Breast epithelium (tissue), 4 donors: ENCODE measurements at regions not wholly inside any gene's neighbourhood (a gene's known extent, or its start where the extent isn't known, plus 50 kb on each side); places are given as distances from the start of the nearest gene placed in this dataset.

Experiments used
- DNase-seq, 2 donors: peaks; one replicate each; pipeline ENCODE4 v3.0.0-alpha.2; 2019; ENCODE audit warnings: low spot score in 2 of 2
- H3K27ac ChIP-seq, 2 donors: fragments of 200-600 bp; sonication (generic) in 1 of 2; one replicate each; pipeline ENCODE4 v1.5.1; 2016 to 2019; ENCODE audit warnings: mild to moderate bottlenecking in 1 of 2
- H3K27me3 ChIP-seq, 2 donors: fragments of 200-600 bp; sonication (generic) in 1 of 2; one replicate each; pipeline versions ENCODE4 v1.5.1 to v1.6.0; 2017 to 2019; ENCODE audit warnings: control low read depth in 1 of 2, mild to moderate bottlenecking in 1 of 2
- H3K36me3 ChIP-seq: fragments of 200-600 bp; one replicate; pipeline ENCODE4 v1.5.1; 2019
- H3K4me1 ChIP-seq, 2 donors: fragments of 200-600 bp; sonication (generic); one replicate each; pipeline ENCODE4 v1.5.1; 2016 to 2019; ENCODE audit warnings: control low read depth in 1 of 2
- H3K4me3 ChIP-seq, 3 donors: fragments of 200-600 bp; sonication (generic); 1 replicate in 2 of 3; 2 replicates in 1 of 3; pipeline ENCODE4 v1.5.1; 2016 to 2019; ENCODE audit warnings: mild to moderate bottlenecking in 3 of 3, moderate library complexity in 2 of 3
- H3K9me3 ChIP-seq, 2 donors: fragments of 200-600 bp; sonication (generic) in 1 of 2; one replicate each; pipeline ENCODE4 v1.5.1; 2016 to 2019; ENCODE audit warnings: control low read depth in 1 of 2
- POLR2A ChIP-seq: fragments of 450-650 bp; IDR thresholded peaks from one replicate; pipeline ENCODE4 v1.6.1; 2016; ENCODE audit warnings: antibody characterized with exemption, mild to moderate bottlenecking, moderate library complexity
- POLR2AphosphoS5 ChIP-seq, 3 donors: sonication (generic); formaldehyde crosslinking; IDR thresholded peaks; one replicate each; pipeline ENCODE4 v1.6.1; 2017; ENCODE audit warnings: antibody characterized with exemption in 3 of 3
- intact Hi-C: fragments of 100-400 bp; cut with DNase I; formaldehyde crosslinking; loops from one replicate; pipeline ENCODE4 v1.15.1; 2023; ENCODE audit warnings: low total_unique reads
- TF ChIP-seq, protein P1 (sequence below), 3 donors: fragments of 450-650 bp; IDR thresholded peaks; one replicate each; pipeline ENCODE4 v1.5.1; 2016 to 2017; ENCODE audit warnings: antibody characterized with exemption in 3 of 3, mild to moderate bottlenecking in 3 of 3, moderate library complexity in 3 of 3

DNA sequence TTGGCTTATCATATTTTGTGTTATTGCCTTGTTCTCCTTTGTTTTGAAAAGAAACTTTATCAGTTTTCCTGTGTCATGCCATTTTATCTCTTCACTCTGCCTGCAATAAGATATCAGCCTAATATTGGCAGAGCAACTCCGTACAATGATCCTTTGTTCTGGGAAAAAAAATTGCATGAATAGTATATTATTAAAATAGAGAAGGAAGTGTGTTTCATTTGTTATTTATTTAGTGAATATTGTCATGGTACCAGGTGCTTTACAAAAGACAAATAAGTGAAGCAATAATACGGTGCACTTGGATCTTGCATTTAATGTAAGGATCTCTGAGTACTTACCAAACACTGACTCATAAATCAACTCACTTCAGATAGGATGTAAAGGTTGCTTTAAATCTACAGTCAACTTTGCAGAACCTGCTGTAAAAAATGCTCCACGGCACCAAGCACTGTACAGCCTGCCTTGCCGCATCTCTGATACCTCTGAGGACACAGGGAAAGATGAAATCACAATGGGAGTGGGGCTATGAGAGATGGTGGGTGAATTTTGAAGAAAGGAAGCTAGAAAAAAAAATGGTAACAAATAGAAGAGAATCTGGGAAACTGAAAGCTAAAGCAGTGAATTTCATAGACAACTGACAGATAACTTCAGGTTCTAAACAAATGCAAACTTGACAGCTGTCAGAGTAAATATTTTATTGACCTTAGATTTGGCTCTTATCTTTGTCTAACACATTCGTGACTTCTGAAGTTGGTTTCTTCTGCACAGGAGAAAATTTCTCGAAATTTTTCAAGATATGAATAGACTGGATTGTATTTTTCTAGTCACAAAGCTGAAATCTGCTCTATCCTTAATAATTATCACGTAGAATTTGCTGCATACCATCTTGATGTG lies 232.1 kb downstream of the ENC1 start:
- TF ChIP-seq POLR2AphosphoS5 (IDR thresholded peaks at IDR 0.05) (no peak), POLR2A (no peak)
- TF ChIP-seq, protein P1, sequence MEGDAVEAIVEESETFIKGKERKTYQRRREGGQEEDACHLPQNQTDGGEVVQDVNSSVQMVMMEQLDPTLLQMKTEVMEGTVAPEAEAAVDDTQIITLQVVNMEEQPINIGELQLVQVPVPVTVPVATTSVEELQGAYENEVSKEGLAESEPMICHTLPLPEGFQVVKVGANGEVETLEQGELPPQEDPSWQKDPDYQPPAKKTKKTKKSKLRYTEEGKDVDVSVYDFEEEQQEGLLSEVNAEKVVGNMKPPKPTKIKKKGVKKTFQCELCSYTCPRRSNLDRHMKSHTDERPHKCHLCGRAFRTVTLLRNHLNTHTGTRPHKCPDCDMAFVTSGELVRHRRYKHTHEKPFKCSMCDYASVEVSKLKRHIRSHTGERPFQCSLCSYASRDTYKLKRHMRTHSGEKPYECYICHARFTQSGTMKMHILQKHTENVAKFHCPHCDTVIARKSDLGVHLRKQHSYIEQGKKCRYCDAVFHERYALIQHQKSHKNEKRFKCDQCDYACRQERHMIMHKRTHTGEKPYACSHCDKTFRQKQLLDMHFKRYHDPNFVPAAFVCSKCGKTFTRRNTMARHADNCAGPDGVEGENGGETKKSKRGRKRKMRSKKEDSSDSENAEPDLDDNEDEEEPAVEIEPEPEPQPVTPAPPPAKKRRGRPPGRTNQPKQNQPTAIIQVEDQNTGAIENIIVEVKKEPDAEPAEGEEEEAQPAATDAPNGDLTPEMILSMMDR (IDR thresholded peaks at IDR 0.05), result no peak
- H3K36me3 ChIP-seq, result no peaks in the 10 kb centered on the region
- H3K27ac ChIP-seq, result no peak overlapping the region
- no peaks in the 10 kb centered on the region for H3K4me1 ChIP-seq
- DNase-seq, result no peak
- intact Hi-C loops, result no loop called here
- H3K4me3 ChIP-seq, result no peak overlapping the region
- H3K9me3 ChIP-seq, result no peaks in the 10 kb centered on the region
- H3K27me3 ChIP-seq, result no peaks in the 10 kb centered on the region

GRCh38 chr5:74407701-74408100 lies 232.8 kb downstream of the ENC1 start:
- no peak overlapping the region for H3K4me3 ChIP-seq
- TF ChIP-seq POLR2AphosphoS5 (IDR thresholded peaks at IDR 0.05) (no peak), POLR2A (no peak)
- TF ChIP-seq, protein P1 (IDR thresholded peaks at IDR 0.05), result no peak
- H3K9me3 ChIP-seq, result no peaks in the 10 kb centered on the region
- H3K27me3 ChIP-seq, result no peaks in the 10 kb centered on the region
- DNase-seq, result no peak
- no peaks in the 10 kb centered on the region for H3K4me1 ChIP-seq
- H3K36me3 ChIP-seq, result no peaks in the 10 kb centered on the region
- no peak overlapping the region for H3K27ac ChIP-seq
- intact Hi-C loops, result no loop called here

DNA sequence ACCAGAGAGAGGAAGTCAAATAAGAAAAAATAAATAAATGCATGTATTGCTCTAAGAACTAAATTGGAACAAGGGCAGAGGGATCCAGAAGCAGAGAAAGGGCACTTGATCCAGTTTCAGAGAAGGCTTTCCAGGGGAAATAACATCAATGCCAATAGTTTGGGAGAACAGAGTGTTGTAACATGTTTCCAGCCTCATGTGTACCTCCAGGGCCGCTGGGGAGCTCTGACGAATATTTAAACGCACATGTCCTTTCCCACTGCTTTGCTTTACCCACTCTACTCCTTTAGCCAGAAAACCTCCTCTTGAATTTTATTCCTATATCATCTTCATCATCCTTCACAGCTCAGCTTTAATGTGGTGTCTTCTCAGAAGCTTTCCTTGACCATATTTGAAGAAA lies 233.7 kb downstream of the ENC1 start:
- TF ChIP-seq, protein P1 (IDR thresholded peaks at IDR 0.05), result no peak
- TF ChIP-seq POLR2AphosphoS5 (IDR thresholded peaks at IDR 0.05), result no peak
- TF ChIP-seq POLR2A, result no peak
- Histone ChIP-seq H3K4me1 (no peaks in the 10 kb centered on the region), H3K4me3 (no peak overlapping the region), H3K36me3 (no peaks in the 10 kb centered on the region), H3K27ac (peak overlapping the region in 1 of 2 donors; percentile 4), H3K9me3 (no peaks in the 10 kb centered on the region), H3K27me3 (no peaks in the 10 kb centered on the region)
- intact Hi-C loops, result no loop called here
- no peak for DNase-seq

- TF ChIP-seq POLR2A, result no peak
- TF ChIP-seq, protein P1 (IDR thresholded peaks at IDR 0.05), result no peak
- TF ChIP-seq POLR2AphosphoS5 (IDR thresholded peaks at IDR 0.05), result no peak
- Histone ChIP-seq H3K36me3 (no peaks in the 10 kb centered on the region), H3K4me1 (no peaks in the 10 kb centered on the region), H3K4me3 (no peak overlapping the region), H3K27me3 (no peaks in the 10 kb centered on the region), H3K9me3 (no peaks in the 10 kb centered on the region), H3K27ac (no peak overlapping the region)
- DNase-seq, result no peak
- intact Hi-C loops, result no loop called here
Measured at GRCh38 chr5:74405593-74405992, 234.9 kb downstream of the ENC1 start.

GRCh38 chr5:74404574-74405508 lies 235.7 kb downstream of the ENC1 start:
- no peaks in the 10 kb centered on the region for H3K4me1 ChIP-seq
- no peak for DNase-seq
- H3K4me3 ChIP-seq, result no peak overlapping the region
- H3K27me3 ChIP-seq, result no peaks in the 10 kb centered on the region
- peak overlapping the region in 1 of 2 donors; percentile 9 for H3K27ac ChIP-seq
- H3K9me3 ChIP-seq, result no peaks in the 10 kb centered on the region
- intact Hi-C loops, result no loop called here
- no peaks in the 10 kb centered on the region for H3K36me3 ChIP-seq
- TF ChIP-seq POLR2AphosphoS5 (IDR thresholded peaks at IDR 0.05) (no peak), POLR2A (no peak)
- TF ChIP-seq, protein P1 (IDR thresholded peaks at IDR 0.05), result no peak
